Liver (tissue), 8 donors: ENCODE measurements at regions not wholly inside any gene's neighbourhood (a gene's known extent, or its start where the extent isn't known, plus 50 kb on each side); places are given as distances from the start of the nearest gene placed in this dataset.

Source experiments
- DNase-seq: peaks from one replicate; pipeline ENCODE4 v3.0.0-alpha.2; 2017; ENCODE audit warnings: low spot score
- H3K27ac ChIP-seq, 2 donors: one replicate each; pipeline ENCODE4 v1.7.0; 2013; ENCODE audit warnings: inconsistent platforms in 2 of 2, low read length in 2 of 2, control low read depth in 1 of 2, low read depth in 1 of 2, mild to moderate bottlenecking in 1 of 2
- H3K27me3 ChIP-seq, 4 donors: one replicate each; pipeline versions ENCODE4 v1.6.1 to v1.7.0; 2013; ENCODE audit warnings: low read length in 3 of 4, inconsistent platforms in 1 of 4, mild to moderate bottlenecking in 1 of 4, moderate library complexity in 1 of 4; ENCODE audit not compliant: control insufficient read depth in 4 of 4, insufficient read depth in 4 of 4
- H3K36me3 ChIP-seq, 4 donors: one replicate each; pipeline versions ENCODE4 v1.6.1 to v1.7.0; 2013; ENCODE audit warnings: low read length in 3 of 4, mild to moderate bottlenecking in 3 of 4, low read depth in 1 of 4, moderate library complexity in 1 of 4; ENCODE audit not compliant: control insufficient read depth in 4 of 4, insufficient read depth in 3 of 4
- H3K4me1 ChIP-seq, 4 donors: one replicate each; pipeline versions ENCODE4 v1.6.1 to v1.7.0; 2013; ENCODE audit warnings: low read length in 3 of 4, mild to moderate bottlenecking in 3 of 4, moderate library complexity in 1 of 4; ENCODE audit not compliant: control insufficient read depth in 4 of 4, insufficient read depth in 4 of 4
- H3K4me3 ChIP-seq, 3 donors: one replicate each; pipeline versions ENCODE4 v1.6.1 to v1.7.0; 2013; ENCODE audit warnings: low read length in 3 of 3, control low read depth in 1 of 3, low read depth in 1 of 3, mild to moderate bottlenecking in 1 of 3
- H3K9ac ChIP-seq, 2 donors: one replicate each; pipeline ENCODE4 v1.7.0; 2013; ENCODE audit warnings: low read length in 2 of 2, mild to moderate bottlenecking in 2 of 2, moderate library complexity in 2 of 2, control low read depth in 1 of 2, low read depth in 1 of 2
- H3K9me3 ChIP-seq, 4 donors: one replicate each; pipeline versions ENCODE4 v1.6.1 to v1.7.0; 2013; ENCODE audit warnings: low read length in 3 of 4; ENCODE audit not compliant: control insufficient read depth in 4 of 4
- ATF3 ChIP-seq: IDR thresholded peaks from 2 replicates; pipeline ENCODE4 v1.6.1; 2016; ENCODE audit warnings: antibody characterized with exemption
- CTCF ChIP-seq: fragments of 150-350 bp; IDR thresholded peaks from 2 replicates; pipeline ENCODE4 v1.5.1; 2017; ENCODE audit warnings: improper control_type of control experiment, low read depth, low read length; ENCODE audit not compliant: missing input control
- EGR1 ChIP-seq, 2 donors: IDR thresholded peaks; 2 replicates each; pipeline ENCODE4 v1.6.1; 2016 to 2018; ENCODE audit warnings: antibody characterized with exemption in 2 of 2, low read depth in 2 of 2
- FOXA1 ChIP-seq: IDR thresholded peaks from 2 replicates; pipeline ENCODE4 v1.6.1; 2016; ENCODE audit warnings: antibody characterized with exemption
- FOXA2 ChIP-seq: IDR thresholded peaks from 2 replicates; pipeline ENCODE4 v1.6.1; 2016; ENCODE audit warnings: antibody characterized with exemption
- GABPA ChIP-seq, 2 donors: IDR thresholded peaks in 1 of 2; conservative IDR thresholded peaks in 1 of 2; 2 replicates each; pipeline ENCODE4 v1.6.1; 2016; ENCODE audit warnings: antibody characterized with exemption in 2 of 2, mild to moderate bottlenecking in 1 of 2, moderate library complexity in 1 of 2
- HNF4A ChIP-seq, 2 donors: conservative IDR thresholded peaks; 2 replicates each; pipeline ENCODE4 v1.6.1; 2016; ENCODE audit warnings: antibody characterized with exemption in 2 of 2, mild to moderate bottlenecking in 2 of 2
- HNF4G ChIP-seq: IDR thresholded peaks from 2 replicates; pipeline ENCODE4 v1.6.1; 2016; ENCODE audit warnings: antibody characterized with exemption
- JUND ChIP-seq, 2 donors: IDR thresholded peaks; 2 replicates each; pipeline ENCODE4 v1.6.1; 2016; ENCODE audit warnings: antibody characterized with exemption in 2 of 2
- MAX ChIP-seq: IDR thresholded peaks from 2 replicates; pipeline ENCODE4 v1.6.1; 2016; ENCODE audit warnings: antibody characterized with exemption
- NR2F2 ChIP-seq: IDR thresholded peaks from 2 replicates; pipeline ENCODE4 v1.6.1; 2016; ENCODE audit warnings: antibody characterized with exemption
- RAD21 ChIP-seq, 2 donors: IDR thresholded peaks; 2 replicates each; pipeline ENCODE4 v1.6.1; 2016; ENCODE audit warnings: antibody characterized with exemption in 2 of 2, mild to moderate bottlenecking in 2 of 2
- RXRA ChIP-seq, 2 donors: IDR thresholded peaks; 2 replicates each; pipeline ENCODE4 v1.6.1; 2017 to 2018; ENCODE audit warnings: antibody characterized with exemption in 2 of 2, mild to moderate bottlenecking in 1 of 2
- SP1 ChIP-seq: IDR thresholded peaks from 2 replicates; pipeline ENCODE4 v1.6.1; 2018; ENCODE audit warnings: antibody characterized with exemption, mild to moderate bottlenecking
- TAF1 ChIP-seq: conservative IDR thresholded peaks from 2 replicates; pipeline ENCODE4 v1.6.1; 2016; ENCODE audit warnings: antibody characterized with exemption, mild to moderate bottlenecking
- YY1 ChIP-seq: IDR thresholded peaks from 2 replicates; pipeline ENCODE4 v1.6.1; 2016; ENCODE audit warnings: antibody characterized with exemption, mild to moderate bottlenecking
- ZBTB33 ChIP-seq: IDR thresholded peaks from 2 replicates; pipeline ENCODE4 v1.6.1; 2016; ENCODE audit warnings: antibody characterized with exemption
- WGBS: extraction: QIAGEN DNeasy Blood & Tissue Kit; methylation state at CpG from one replicate; pipeline ENCODE4 v1.1.7; 2013; 5-methylcytosine and 5-hydroxymethylcytosine counted together
- TF ChIP-seq, protein P1 (sequence below): IDR thresholded peaks from 2 replicates; pipeline ENCODE4 v1.6.1; 2016; ENCODE audit warnings: antibody characterized with exemption, mild to moderate bottlenecking
- donor health status: healthy.
- donor health status: healthy.
- donor health status: healthy.
- donor health status: healthy.
- donor health status: healthy.

DNA sequence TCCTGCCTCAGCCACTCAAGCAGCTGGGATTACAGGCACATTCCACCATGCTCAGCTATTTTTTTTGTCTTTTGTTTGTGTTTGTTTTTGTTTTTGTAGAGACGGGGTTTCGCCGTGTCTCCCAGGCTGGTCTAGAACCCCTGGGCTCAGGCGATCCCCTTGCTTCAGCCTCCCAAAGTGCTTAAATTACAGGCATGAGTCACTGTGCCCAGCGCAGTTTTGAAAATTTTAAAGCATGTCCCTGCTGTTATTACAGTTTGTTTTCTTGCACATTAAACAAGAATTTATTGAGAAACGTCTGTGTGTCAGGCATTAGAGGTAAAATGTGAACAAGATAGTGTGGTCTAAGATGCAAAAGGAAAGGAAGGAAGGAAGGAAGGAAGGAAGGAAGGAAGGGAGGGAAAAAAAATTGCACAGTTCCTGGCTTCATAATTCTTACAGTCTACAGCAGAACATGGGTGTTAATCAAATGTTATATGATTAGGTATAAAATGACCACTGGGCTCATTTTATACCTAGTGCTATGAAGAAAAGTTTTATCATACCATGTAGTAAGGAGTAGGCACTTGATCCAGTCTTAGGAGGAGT lies 205.4 kb downstream of the SNX18 start:
- H3K9ac ChIP-seq: no peak overlapping the region
- DNase-seq: no peak
- WGBS: 70% methylated on average over 6 of the region's 6 CpGs
- no peaks in the 10 kb centered on the region for H3K27me3 ChIP-seq
- H3K27ac ChIP-seq: no peak overlapping the region
- no peak for TF ChIP-seq RAD21 (IDR thresholded peaks at IDR 0.05)
- TF ChIP-seq, protein P1, sequence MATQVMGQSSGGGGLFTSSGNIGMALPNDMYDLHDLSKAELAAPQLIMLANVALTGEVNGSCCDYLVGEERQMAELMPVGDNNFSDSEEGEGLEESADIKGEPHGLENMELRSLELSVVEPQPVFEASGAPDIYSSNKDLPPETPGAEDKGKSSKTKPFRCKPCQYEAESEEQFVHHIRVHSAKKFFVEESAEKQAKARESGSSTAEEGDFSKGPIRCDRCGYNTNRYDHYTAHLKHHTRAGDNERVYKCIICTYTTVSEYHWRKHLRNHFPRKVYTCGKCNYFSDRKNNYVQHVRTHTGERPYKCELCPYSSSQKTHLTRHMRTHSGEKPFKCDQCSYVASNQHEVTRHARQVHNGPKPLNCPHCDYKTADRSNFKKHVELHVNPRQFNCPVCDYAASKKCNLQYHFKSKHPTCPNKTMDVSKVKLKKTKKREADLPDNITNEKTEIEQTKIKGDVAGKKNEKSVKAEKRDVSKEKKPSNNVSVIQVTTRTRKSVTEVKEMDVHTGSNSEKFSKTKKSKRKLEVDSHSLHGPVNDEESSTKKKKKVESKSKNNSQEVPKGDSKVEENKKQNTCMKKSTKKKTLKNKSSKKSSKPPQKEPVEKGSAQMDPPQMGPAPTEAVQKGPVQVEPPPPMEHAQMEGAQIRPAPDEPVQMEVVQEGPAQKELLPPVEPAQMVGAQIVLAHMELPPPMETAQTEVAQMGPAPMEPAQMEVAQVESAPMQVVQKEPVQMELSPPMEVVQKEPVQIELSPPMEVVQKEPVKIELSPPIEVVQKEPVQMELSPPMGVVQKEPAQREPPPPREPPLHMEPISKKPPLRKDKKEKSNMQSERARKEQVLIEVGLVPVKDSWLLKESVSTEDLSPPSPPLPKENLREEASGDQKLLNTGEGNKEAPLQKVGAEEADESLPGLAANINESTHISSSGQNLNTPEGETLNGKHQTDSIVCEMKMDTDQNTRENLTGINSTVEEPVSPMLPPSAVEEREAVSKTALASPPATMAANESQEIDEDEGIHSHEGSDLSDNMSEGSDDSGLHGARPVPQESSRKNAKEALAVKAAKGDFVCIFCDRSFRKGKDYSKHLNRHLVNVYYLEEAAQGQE: no peak
- TF ChIP-seq NR2F2: no peak
- no peak for TF ChIP-seq ATF3
- TF ChIP-seq EGR1 (IDR thresholded peaks at IDR 0.05; ENCODE audit: low read depth in 2 of 2): no peak
- no peak for TF ChIP-seq GABPA (IDR thresholded peaks at IDR 0.05 in 1 of 2, conservative IDR thresholded peaks at IDR 0.05 in 1 of 2)
- TF ChIP-seq MAX: no peak
- TF ChIP-seq HNF4G: no peak
- no peak for TF ChIP-seq FOXA2
- TF ChIP-seq TAF1: no peak
- H3K9me3 ChIP-seq: no peaks in the 10 kb centered on the region
- H3K36me3 ChIP-seq: no peaks in the 10 kb centered on the region
- H3K4me1 ChIP-seq: no peaks in the 10 kb centered on the region
- no peak overlapping the region for H3K4me3 ChIP-seq

DNA sequence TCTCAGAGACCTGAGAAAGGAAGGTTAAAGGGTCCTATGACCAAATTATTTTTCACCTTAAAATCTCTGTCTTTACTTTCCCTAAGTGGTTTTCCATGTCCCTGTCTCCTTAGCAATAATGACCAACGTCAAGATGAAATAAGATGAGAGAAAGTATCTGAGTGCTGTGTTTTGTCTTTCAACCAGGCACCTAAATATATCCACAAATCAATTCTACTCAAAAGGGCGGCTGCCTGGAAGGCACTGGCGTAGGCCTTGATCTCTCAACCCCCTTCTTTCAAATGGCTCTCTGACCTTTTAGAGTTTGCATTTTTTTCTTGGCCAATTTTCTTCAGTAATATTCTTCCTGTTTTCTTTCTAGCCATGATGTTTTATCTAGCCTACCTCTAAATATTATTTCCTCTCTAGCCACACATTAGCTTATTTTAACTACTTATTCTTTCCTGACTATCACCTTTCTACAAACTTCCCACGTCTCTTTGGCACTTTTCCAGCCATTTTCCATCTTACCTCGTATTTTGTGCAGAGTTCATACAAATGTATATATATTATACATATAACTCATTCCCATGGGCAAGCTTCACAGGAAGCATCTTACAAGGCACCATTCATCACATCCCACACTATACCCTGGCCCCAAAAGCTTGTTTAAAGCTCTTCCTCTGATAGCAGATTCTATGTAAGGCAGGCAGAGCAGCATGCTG lies 204.5 kb downstream of the SNX18 start:
- Histone ChIP-seq H3K4me1 (no peaks in the 10 kb centered on the region), H3K9ac (no peak overlapping the region), H3K4me3 (no peak overlapping the region), H3K36me3 (no peaks in the 10 kb centered on the region), H3K9me3 (no peaks in the 10 kb centered on the region), H3K27ac (no peak overlapping the region), H3K27me3 (no peaks in the 10 kb centered on the region)
- WGBS: 75% methylated on average over 5 of the region's 5 CpGs
- no peak for DNase-seq
- TF ChIP-seq ZBTB33 (no peak), JUND (IDR thresholded peaks at IDR 0.05) (no peak), FOXA1 (no peak), FOXA2 (no peak), SP1 (no peak), GABPA (IDR thresholded peaks at IDR 0.05 in 1 of 2, conservative IDR thresholded peaks at IDR 0.05 in 1 of 2) (no peak), HNF4G (no peak), HNF4A (conservative IDR thresholded peaks at IDR 0.05) (no peak), ATF3 (no peak), NR2F2 (no peak), MAX (no peak), RXRA (IDR thresholded peaks at IDR 0.05) (no peak), YY1 (no peak), RAD21 (IDR thresholded peaks at IDR 0.05) (no peak), CTCF (no peak), TAF1 (no peak), EGR1 (IDR thresholded peaks at IDR 0.05; ENCODE audit: low read depth in 2 of 2) (no peak)
- TF ChIP-seq, protein P1: no peak
